Bronchial epithelial cell (primary cell): ENCODE measurements at regions not wholly inside any gene's neighbourhood (a gene's known extent, or its start where the extent isn't known, plus 50 kb on each side); places are given as distances from the start of the nearest gene placed in this dataset.
A peak's percentile ranks its signal among the peaks of the same experiment; 100 is the strongest.

Experiments used
- DNase-seq: peaks from one replicate; pipeline ENCODE4 v3.0.0-alpha.2; 2010; ENCODE audit warnings: low read depth
- FAIRE-seq: peaks from 2 replicates; lab custom pipeline; 2011; peaks lifted over from hg19 to GRCh38; lab: Jason Lieb, UNC
- H3K27me3 ChIP-seq: 2 replicates; pipeline ENCODE4 v1.5.1; 2011; ENCODE audit warnings: low read length; ENCODE audit not compliant: control insufficient read depth, insufficient read depth
- H3K36me3 ChIP-seq: 2 replicates; pipeline ENCODE4 v1.5.1; 2011; ENCODE audit warnings: low read length; ENCODE audit not compliant: control insufficient read depth, insufficient read depth
- H3K4me3 ChIP-seq: 2 replicates; pipeline ENCODE4 v1.5.1; 2011; ENCODE audit warnings: mild to moderate bottlenecking, low read depth, low read length, control low read depth
- TF ChIP-seq, protein P1 (sequence below): IDR thresholded peaks from 2 replicates; pipeline ENCODE4 v1.5.1; 2011; ENCODE audit warnings: mild to moderate bottlenecking, moderate library complexity, low read length, control low read depth, inconsistent platforms; ENCODE audit not compliant: insufficient read depth, severe bottlenecking

GRCh38 chr13:28584873-28585381 is 74.0 kb upstream of the POMP start:
- H3K27me3 ChIP-seq = no peaks in the 10 kb centered on the region
- TF ChIP-seq, protein P1, sequence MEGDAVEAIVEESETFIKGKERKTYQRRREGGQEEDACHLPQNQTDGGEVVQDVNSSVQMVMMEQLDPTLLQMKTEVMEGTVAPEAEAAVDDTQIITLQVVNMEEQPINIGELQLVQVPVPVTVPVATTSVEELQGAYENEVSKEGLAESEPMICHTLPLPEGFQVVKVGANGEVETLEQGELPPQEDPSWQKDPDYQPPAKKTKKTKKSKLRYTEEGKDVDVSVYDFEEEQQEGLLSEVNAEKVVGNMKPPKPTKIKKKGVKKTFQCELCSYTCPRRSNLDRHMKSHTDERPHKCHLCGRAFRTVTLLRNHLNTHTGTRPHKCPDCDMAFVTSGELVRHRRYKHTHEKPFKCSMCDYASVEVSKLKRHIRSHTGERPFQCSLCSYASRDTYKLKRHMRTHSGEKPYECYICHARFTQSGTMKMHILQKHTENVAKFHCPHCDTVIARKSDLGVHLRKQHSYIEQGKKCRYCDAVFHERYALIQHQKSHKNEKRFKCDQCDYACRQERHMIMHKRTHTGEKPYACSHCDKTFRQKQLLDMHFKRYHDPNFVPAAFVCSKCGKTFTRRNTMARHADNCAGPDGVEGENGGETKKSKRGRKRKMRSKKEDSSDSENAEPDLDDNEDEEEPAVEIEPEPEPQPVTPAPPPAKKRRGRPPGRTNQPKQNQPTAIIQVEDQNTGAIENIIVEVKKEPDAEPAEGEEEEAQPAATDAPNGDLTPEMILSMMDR = no peak
- FAIRE-seq = no peak
- H3K36me3 ChIP-seq = no peaks in the 10 kb centered on the region
- no peak overlapping the region for H3K4me3 ChIP-seq
- DNase-seq = no peak

DNA sequence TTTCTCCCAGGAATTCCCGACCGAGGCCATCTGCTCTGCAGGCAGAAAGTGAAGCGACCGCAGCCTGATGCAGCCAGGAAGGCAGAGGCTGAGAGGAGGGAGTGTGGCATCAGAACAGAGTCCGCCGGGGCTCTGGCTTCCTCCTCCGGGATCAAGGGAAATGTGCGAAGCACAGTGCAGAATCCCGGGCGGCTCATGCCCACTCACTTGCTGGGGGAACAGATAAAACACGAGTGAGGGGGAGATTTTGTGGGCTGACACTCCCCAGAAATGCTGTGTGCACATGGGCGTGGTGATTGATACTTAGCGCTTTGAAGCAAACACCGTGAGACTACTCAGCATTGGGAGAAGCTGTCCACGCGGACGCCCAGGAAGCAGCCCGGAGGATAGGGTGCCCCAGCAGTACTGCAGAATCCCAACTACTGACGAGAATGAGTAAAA is 75.3 kb upstream of the POMP start:
- Histone ChIP-seq H3K4me3 (no peak overlapping the region), H3K36me3 (no peaks in the 10 kb centered on the region), H3K27me3 (no peaks in the 10 kb centered on the region)
- DNase-seq = no peak
- FAIRE-seq = no peak
- TF ChIP-seq, protein P1 = no peak

GRCh38 chr13:28582892-28583240 is 76.1 kb upstream of the POMP start:
- no peak overlapping the region for H3K4me3 ChIP-seq
- FAIRE-seq = no peak

GRCh38 chr13:28582225-28582891 is 76.6 kb upstream of the POMP start:
- H3K27me3 ChIP-seq = no peaks in the 10 kb centered on the region
- no peak overlapping the region for H3K4me3 ChIP-seq
- DNase-seq (no peak), FAIRE-seq (no peak)
- H3K36me3 ChIP-seq = no peaks in the 10 kb centered on the region
- TF ChIP-seq, protein P1 = no peak

More at GRCh38 chr13:28582892-28583240, 76.1 kb upstream of the POMP start:
- TF ChIP-seq, protein P1 = no peak
- Histone ChIP-seq H3K36me3 (no peaks in the 10 kb centered on the region), H3K27me3 (no peaks in the 10 kb centered on the region)
- DNase-seq = no peak

DNA sequence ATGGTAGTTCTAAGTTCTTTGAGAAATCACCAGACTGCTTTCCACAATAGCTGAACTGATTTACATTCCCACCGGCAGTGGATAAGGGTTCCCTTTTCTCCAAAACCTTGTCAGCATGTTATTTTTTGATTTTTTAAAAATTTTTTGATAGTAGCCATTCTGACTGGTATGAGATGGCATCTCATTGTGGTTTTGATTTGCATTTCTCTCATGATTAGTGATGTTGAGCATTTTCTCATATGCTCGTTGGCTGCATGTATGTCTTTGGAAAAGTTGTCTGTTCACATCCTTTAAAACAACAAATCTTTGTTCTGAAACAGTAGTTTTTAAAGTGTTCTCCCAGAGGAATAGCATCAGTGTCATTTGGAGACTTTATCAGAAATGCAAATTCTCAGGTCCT is 77.5 kb upstream of the POMP start:
- TF ChIP-seq, protein P1 = no peak
- Histone ChIP-seq H3K27me3 (no peaks in the 10 kb centered on the region), H3K4me3 (no peak overlapping the region), H3K36me3 (no peaks in the 10 kb centered on the region)
- FAIRE-seq (no peak), DNase-seq (no peak)

DNA sequence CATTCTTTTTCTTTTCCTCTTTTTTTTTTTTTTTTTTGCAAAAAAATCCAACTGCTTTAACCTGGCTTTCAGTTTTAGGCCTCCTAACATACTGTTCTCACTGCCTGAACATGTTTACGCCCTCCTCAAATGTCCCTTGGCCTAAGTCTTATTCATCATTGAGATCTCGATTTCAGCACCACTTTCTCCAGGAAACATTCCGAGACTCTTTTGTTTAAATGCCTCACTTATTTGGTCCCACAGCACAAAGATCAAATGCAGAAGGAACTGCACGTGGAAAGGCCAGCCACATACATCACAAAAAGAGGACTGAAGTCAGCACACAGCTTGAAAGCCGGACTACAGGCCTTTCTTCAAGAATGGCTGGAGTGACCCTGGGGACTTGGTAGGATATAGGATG is 79.2 kb upstream of the POMP start:
- H3K27me3 ChIP-seq = no peaks in the 10 kb centered on the region

More for the DNA sequence above, 79.2 kb upstream of the POMP start:
- DNase-seq (peak; percentile 8), FAIRE-seq (no peak)
- no peaks in the 10 kb centered on the region for H3K36me3 ChIP-seq
- TF ChIP-seq, protein P1 = no peak
- H3K4me3 ChIP-seq = no peak overlapping the region
